ENCODE measurements at regions not wholly inside any gene's neighbourhood (a gene's known extent, or its start where the extent isn't known, plus 50 kb on each side); places are given as distances from the start of the nearest gene placed in this dataset.
A peak's percentile ranks its signal among the peaks of the same experiment; 100 is the strongest.

- H3K36me3 ChIP-seq = no peaks in the 10 kb centered on the region
- H3K4me3 ChIP-seq = no peak overlapping the region
- peak overlapping the region in 1 of 2 donors; percentile 6 for H3K9ac ChIP-seq (ENCODE audit: low read depth in 2 of 2, low read length in 2 of 2)
- H3K27me3 ChIP-seq = no peaks in the 10 kb centered on the region
- H3K9me3 ChIP-seq = no peaks in the 10 kb centered on the region
- intact Hi-C loops (cut with DNase I) = no loop called here
- TF ChIP-seq CTCF (IDR thresholded peaks at IDR 0.05) = no peak
- peak overlapping the region; percentile 25 for H3K27ac ChIP-seq
- no peak for DNase-seq
- H3K4me1 ChIP-seq = no peaks in the 10 kb centered on the region
These were observed 51.9 kb upstream of the MARCKS start for GRCh38 chr6:113805173-113805790.

GRCh38 chr6:113805811-113806495, 51.2 kb upstream of the MARCKS start:
- peak overlapping the region; percentile 25 for H3K27ac ChIP-seq
- H3K4me1 ChIP-seq = no peaks in the 10 kb centered on the region
- no peaks in the 10 kb centered on the region for H3K36me3 ChIP-seq
- intact Hi-C loops (cut with DNase I) = no loop called here
- H3K27me3 ChIP-seq = no peaks in the 10 kb centered on the region
- H3K4me3 ChIP-seq = no peak overlapping the region
- DNase-seq = no peak
- no peaks in the 10 kb centered on the region for H3K9me3 ChIP-seq
- TF ChIP-seq CTCF (IDR thresholded peaks at IDR 0.05) = no peak
- peak overlapping the region in 1 of 2 donors; percentile 6 for H3K9ac ChIP-seq (ENCODE audit: low read depth in 2 of 2, low read length in 2 of 2)
